A673 (cell line): ENCODE measurements at regions not wholly inside any gene's neighbourhood (a gene's known extent, or its start where the extent isn't known, plus 50 kb on each side); places are given as distances from the start of the nearest gene placed in this dataset.

Experiments
- EZH2 ChIP-seq: fragments of 200-600 bp; sonication (generic); IDR thresholded peaks from 2 replicates; pipeline ENCODE4 v1.6.1; 2017; ENCODE audit warnings: borderline replicate concordance, low read depth, mild to moderate bottlenecking, mixed read lengths, antibody characterized with exemption, low read length; ENCODE audit not compliant: poor library complexity, severe bottlenecking
- TF ChIP-seq, protein P1 (sequence below): fragments of 300-800, 200-600 bp; sonication (generic); conservative IDR thresholded peaks from 2 replicates; pipeline ENCODE4 v1.5.1; 2017; ENCODE audit warnings: low read depth, mild to moderate bottlenecking, antibody characterized with exemption, low read length, moderate library complexity, mixed read lengths

DNA sequence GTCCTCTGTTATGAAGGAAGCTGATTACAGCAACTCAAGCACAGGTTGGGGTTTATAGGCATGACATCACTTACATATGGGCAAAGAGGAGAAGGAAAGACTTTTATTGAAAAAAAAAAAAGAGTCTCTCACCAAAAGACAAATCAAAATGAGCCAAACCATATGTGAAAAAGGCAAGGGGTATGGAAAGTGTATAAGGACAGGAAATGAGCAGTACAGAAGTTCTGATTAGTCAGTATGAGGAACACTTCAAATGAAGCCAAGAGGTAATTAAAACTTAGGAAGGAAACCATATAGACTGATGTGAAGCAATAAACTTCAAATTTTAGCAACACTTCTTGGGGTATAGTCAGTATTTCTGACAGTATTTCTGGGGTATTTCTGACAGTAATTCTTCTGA is 1372.6 kb downstream of the CDH11 start:
- TF ChIP-seq, protein P1, sequence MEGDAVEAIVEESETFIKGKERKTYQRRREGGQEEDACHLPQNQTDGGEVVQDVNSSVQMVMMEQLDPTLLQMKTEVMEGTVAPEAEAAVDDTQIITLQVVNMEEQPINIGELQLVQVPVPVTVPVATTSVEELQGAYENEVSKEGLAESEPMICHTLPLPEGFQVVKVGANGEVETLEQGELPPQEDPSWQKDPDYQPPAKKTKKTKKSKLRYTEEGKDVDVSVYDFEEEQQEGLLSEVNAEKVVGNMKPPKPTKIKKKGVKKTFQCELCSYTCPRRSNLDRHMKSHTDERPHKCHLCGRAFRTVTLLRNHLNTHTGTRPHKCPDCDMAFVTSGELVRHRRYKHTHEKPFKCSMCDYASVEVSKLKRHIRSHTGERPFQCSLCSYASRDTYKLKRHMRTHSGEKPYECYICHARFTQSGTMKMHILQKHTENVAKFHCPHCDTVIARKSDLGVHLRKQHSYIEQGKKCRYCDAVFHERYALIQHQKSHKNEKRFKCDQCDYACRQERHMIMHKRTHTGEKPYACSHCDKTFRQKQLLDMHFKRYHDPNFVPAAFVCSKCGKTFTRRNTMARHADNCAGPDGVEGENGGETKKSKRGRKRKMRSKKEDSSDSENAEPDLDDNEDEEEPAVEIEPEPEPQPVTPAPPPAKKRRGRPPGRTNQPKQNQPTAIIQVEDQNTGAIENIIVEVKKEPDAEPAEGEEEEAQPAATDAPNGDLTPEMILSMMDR = no peak
- TF ChIP-seq EZH2 = no peak
